HG03025 (cell line): ENCODE measurements at regions not wholly inside any gene's neighbourhood (a gene's known extent, or its start where the extent isn't known, plus 50 kb on each side); places are given as distances from the start of the nearest gene placed in this dataset.

Source experiments
- ATAC-seq: cut with Tn5 transposase; IDR thresholded peaks from one replicate; pipeline ENCODE4 v1.9.1; 2021; ENCODE audit warnings: mild to moderate bottlenecking, moderate library complexity; ENCODE audit not compliant: unreplicated experiment, low FRiP score

- ATAC-seq: no peak
Measured at GRCh38 chr1:187228790-187229189, 400.0 kb downstream of the PLA2G4A start.

GRCh38 chr1:187229496-187229895, 400.7 kb downstream of the PLA2G4A start:
- no peak for ATAC-seq

- ATAC-seq: no peak
Measured at GRCh38 chr1:187234706-187235105, 406.0 kb downstream of the PLA2G4A start.

- ATAC-seq: no peak
Measured at GRCh38 chr1:187236199-187236598, 407.4 kb downstream of the PLA2G4A start.

GRCh38 chr1:187236676-187237075, 407.9 kb downstream of the PLA2G4A start:
- ATAC-seq: no peak

GRCh38 chr1:187237542-187237941, 408.8 kb downstream of the PLA2G4A start:
- no peak for ATAC-seq

GRCh38 chr1:187241971-187242370, 413.2 kb downstream of the PLA2G4A start:
- no peak for ATAC-seq

- ATAC-seq: no peak
Measured at GRCh38 chr1:187244623-187245022, 415.9 kb downstream of the PLA2G4A start.

- no peak for ATAC-seq
Measured at GRCh38 chr1:187245201-187245600, 416.5 kb downstream of the PLA2G4A start.

- ATAC-seq: no peak
Measured at GRCh38 chr1:187249196-187249595, 420.4 kb downstream of the PLA2G4A start.

GRCh38 chr1:187252923-187253322, 424.2 kb downstream of the PLA2G4A start:
- no peak for ATAC-seq

GRCh38 chr1:187257476-187257875, 428.7 kb downstream of the PLA2G4A start:
- ATAC-seq: no peak

- ATAC-seq: no peak
Measured at GRCh38 chr1:187261637-187262036, 432.9 kb downstream of the PLA2G4A start.

GRCh38 chr1:187262731-187263130, 434.0 kb downstream of the PLA2G4A start:
- no peak for ATAC-seq

- no peak for ATAC-seq
Measured at GRCh38 chr1:187264995-187265602, 436.4 kb downstream of the PLA2G4A start.

- no peak for ATAC-seq
Measured at GRCh38 chr1:187266051-187266450, 437.3 kb downstream of the PLA2G4A start.

- ATAC-seq: no peak
Measured at GRCh38 chr1:187267827-187268226, 439.1 kb downstream of the PLA2G4A start.

- ATAC-seq: no peak
Measured at GRCh38 chr1:187270256-187270655, 441.5 kb downstream of the PLA2G4A start.

GRCh38 chr1:187275346-187275745, 446.6 kb downstream of the PLA2G4A start:
- no peak for ATAC-seq

GRCh38 chr1:187275985-187276575, 447.3 kb downstream of the PLA2G4A start:
- ATAC-seq: no peak

GRCh38 chr1:187276677-187277076, 447.9 kb downstream of the PLA2G4A start:
- no peak for ATAC-seq

GRCh38 chr1:187280031-187280430, 451.3 kb downstream of the PLA2G4A start:
- ATAC-seq: no peak
